ENCODE measurements at regions not wholly inside any gene's neighbourhood (a gene's known extent, or its start where the extent isn't known, plus 50 kb on each side); places are given as distances from the start of the nearest gene placed in this dataset.

DNA sequence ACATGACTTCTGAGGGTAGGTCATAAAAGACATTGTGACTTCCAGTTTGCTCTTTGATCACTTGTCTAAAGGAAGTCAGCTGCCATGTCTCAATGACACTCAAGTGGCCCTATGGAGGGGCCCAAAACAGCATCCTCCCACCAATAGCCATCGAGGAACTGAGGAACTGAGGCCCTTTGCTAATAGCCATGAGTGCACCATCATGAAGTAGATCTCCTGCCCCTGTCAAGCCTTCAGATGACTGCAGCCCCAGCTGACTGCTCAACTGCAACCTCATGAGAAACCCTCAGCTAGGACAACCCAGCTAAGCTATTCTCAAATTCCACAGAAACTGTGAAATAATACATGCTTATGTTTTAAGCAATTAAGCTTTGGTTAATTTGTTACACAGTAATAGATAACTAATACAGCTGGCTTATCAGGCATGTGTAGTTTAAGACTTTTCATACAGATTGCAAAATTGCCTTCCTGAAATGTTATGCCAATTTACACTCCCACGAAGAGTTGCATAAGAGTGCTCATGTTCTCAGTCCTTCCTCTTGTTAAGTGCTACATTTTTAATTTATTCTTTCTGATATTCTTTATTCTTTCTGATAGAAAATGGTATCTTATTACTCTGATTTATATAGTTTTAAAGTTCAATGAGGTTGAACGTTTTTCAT, 105.6 kb upstream of the NDUFV2 start:
- Histone ChIP-seq H3K4me2 (ENCODE audit: low read length) (peak overlapping the region; percentile 3; the same call in 1 of the 2 replicates), H3K9me3 (ENCODE audit: control insufficient read depth in 1 of 2, insufficient read depth in 1 of 2, low read depth in 1 of 2, low read length in 2 of 2) (no peaks in the 10 kb centered on the region), H3K36me3 (ENCODE audit: control insufficient read depth in 1 of 2, insufficient read depth in 2 of 2, low read length in 2 of 2) (no peaks in the 10 kb centered on the region), H3K79me2 (ENCODE audit: insufficient read depth, low read length) (no peaks in the 10 kb centered on the region), H3K4me3 (replicated peaks in 1 of 2; ENCODE audit: low read depth in 1 of 2, low read length in 2 of 2) (no peak overlapping the region), H4K20me1 (ENCODE audit: insufficient read depth) (no peaks in the 10 kb centered on the region), H3K27me3 (ENCODE audit: insufficient read depth, low read length) (no peaks in the 10 kb centered on the region), H3K4me1 (ENCODE audit: control insufficient read depth in 1 of 2, insufficient read depth in 2 of 2, low read length in 2 of 2) (peaks cover 0 to 31% of the 10 kb centered on the region in 2 experiments; a peak in 2 of 4 replicates), H3K9ac (ENCODE audit: low read length) (no peak overlapping the region), H2AFZ (ENCODE audit: low read depth, low read length, poor library complexity, severe bottlenecking) (peak overlapping the region; percentile 9), H3K9me2 (ENCODE audit: insufficient read depth) (no peaks in the 10 kb centered on the region), H3K27ac (ENCODE audit: low read depth, low read length) (no peak overlapping the region)
- ChIA-PET RAD21 (ENCODE audit: low non-redundant PET in 1 of 2, low total read pairs in 2 of 2, uncharacterized antibody in 2 of 2, unreplicated experiment in 2 of 2) (no interaction called here), CTCF (no interaction called here), POLR2A (interaction anchor here (1.0 to 1.2 kb wide), 2 partner anchors 16 to 21 kb away, joined by 3 to 4 read pairs; no protein-coding TSS in a partner anchor)
- no peak for TF ChIP-seq SP1 (IDR thresholded peaks at IDR 0.05; ENCODE audit: low read depth)
- TF ChIP-seq SIN3A (IDR thresholded peaks at IDR 0.05; ENCODE audit: low read depth): no peak
- intact Hi-C loops (cut with micrococcal nuclease): loop anchor here (10.0 kb wide), 1 partner anchor 518 kb away; no protein-coding TSS in a partner anchor
- no peak for DNase-seq (ENCODE audit: low read depth, low spot score)
- ATAC-seq: peak; percentile 27; the same call in 1 of the 2 replicates
- no TSS peak for BruUV-seq (replicated peaks)

DNA sequence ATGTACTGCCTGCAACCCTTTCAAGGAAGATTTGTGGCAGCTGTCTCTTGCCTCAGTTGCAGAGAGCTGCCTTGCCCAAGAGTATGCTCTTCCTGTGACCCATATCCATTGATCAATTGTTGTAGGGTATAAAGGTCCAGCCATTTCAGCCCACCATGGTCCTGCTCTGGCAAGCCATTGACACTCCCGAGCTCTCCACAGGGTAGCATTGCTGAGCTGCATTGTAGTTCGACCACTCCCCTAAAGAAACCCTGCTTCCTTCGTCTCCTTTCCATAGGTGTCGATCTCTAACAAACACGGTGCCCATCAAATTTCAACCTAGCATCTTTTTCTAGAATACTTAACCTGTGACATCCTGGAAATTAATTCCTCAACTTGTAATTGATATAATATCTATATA, 104.9 kb upstream of the NDUFV2 start:
- TF ChIP-seq RAD21 (IDR thresholded peaks at IDR 0.05; ENCODE audit: low read depth) (0 out of 2 replicates have a peak, but pooled peaks have one; percentile 11), ZFX (IDR thresholded peaks at IDR 0.05) (no peak), JUND (IDR thresholded peaks at IDR 0.05) (no peak), EGR1 (IDR thresholded peaks at IDR 0.05; ENCODE audit: low read depth) (no peak)
- Histone ChIP-seq H3K4me1 (ENCODE audit: control insufficient read depth in 1 of 2, insufficient read depth in 2 of 2, low read length in 2 of 2) (peaks cover 0 to 31% of the 10 kb centered on the region in 2 experiments; a peak in 2 of 4 replicates), H3K79me2 (ENCODE audit: insufficient read depth, low read length) (no peaks in the 10 kb centered on the region), H2AFZ (ENCODE audit: low read depth, low read length, poor library complexity, severe bottlenecking) (no peak overlapping the region), H3K9ac (ENCODE audit: low read length) (no peak overlapping the region), H3K4me2 (ENCODE audit: low read length) (no peak overlapping the region), H3K9me3 (ENCODE audit: control insufficient read depth in 1 of 2, insufficient read depth in 1 of 2, low read depth in 1 of 2, low read length in 2 of 2) (no peaks in the 10 kb centered on the region), H3K27me3 (ENCODE audit: insufficient read depth, low read length) (no peaks in the 10 kb centered on the region), H3K9me2 (ENCODE audit: insufficient read depth) (no peaks in the 10 kb centered on the region), H3K36me3 (ENCODE audit: control insufficient read depth in 1 of 2, insufficient read depth in 2 of 2, low read length in 2 of 2) (no peaks in the 10 kb centered on the region), H4K20me1 (ENCODE audit: insufficient read depth) (no peaks in the 10 kb centered on the region), H3K4me3 (replicated peaks in 1 of 2; ENCODE audit: low read depth in 1 of 2, low read length in 2 of 2) (no peak overlapping the region), H3K27ac (ENCODE audit: low read depth, low read length) (no peak overlapping the region)
- POLR2A ChIA-PET: no interaction called here
- no TSS peak for BruUV-seq (replicated peaks)
- RAD21 ChIA-PET (ENCODE audit: low non-redundant PET in 1 of 2, low total read pairs in 2 of 2, uncharacterized antibody in 2 of 2, unreplicated experiment in 2 of 2): no interaction called here
- intact Hi-C loops (cut with micrococcal nuclease): loop anchor here (10.0 kb wide), 1 partner anchor 517 kb away; no protein-coding TSS in a partner anchor
- no peak for ATAC-seq
- CTCF ChIA-PET: no interaction called here
- no peak for DNase-seq (ENCODE audit: low read depth, low spot score)

Data from HCT116 (cell line).